ENCODE measurements at regions not wholly inside any gene's neighbourhood (a gene's known extent, or its start where the extent isn't known, plus 50 kb on each side); places are given as distances from the start of the nearest gene placed in this dataset.
"Not testable (repeated sequence)": the region's sequence is repeated elsewhere in the genome, so short reads cannot be mapped to it uniquely, and the experiment has no call there.

DNA sequence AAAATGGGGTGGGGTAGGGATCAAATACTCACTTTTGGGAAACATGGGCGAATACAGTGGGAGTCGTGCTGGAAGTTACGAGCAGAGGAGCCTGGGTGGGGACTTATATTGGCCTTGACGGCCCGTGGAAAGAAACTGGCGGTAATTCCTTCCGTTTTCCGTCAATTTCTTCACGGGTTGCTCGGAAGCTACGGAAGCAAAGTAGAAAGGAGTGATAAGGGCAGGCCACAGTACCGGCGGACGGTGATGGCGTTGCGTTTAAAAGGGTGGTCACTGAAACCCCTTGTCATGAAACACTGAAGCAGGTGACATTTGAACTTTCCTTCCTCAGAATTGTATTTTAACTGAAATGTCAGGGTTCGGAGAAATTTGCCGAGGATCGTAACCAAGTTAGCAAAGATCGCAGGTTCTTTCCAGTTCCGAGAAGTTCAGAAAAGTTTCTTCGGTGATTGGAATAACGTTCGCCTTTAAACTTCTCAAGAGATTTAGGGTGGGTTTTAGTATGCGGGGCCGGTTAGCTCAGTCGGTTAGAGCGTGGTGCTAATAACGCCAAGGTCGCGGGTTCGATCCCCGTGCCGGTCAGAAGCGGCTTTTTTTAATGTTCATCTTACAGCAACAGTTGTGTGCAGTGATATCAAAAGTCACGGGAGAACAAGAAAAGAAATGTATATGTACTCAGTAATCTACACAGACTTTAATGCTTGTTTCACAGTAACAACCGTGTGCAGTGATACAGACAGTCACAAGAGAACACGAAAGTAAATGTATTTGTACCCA lies 482.5 kb downstream of the PRIM2 start:
- H3K27ac Mint-ChIP-seq (ENCODE audit: low read depth, unreplicated experiment); DNase-seq (ENCODE audit: unreplicated experiment); H3K4me1 Mint-ChIP-seq (ENCODE audit: insufficient read depth, unreplicated experiment); H3K9me3 Mint-ChIP-seq (ENCODE audit: unreplicated experiment); CTCF ChIA-PET; H3K36me3 Mint-ChIP-seq (ENCODE audit: insufficient read depth, unreplicated experiment); POLR2A ChIA-PET; BruUV-seq (replicated peaks); H3K4me3 Mint-ChIP-seq (ENCODE audit: unreplicated experiment); intact Hi-C loops (cut with micrococcal nuclease): not testable (repeated sequence)
- H3K27me3 Mint-ChIP-seq (ENCODE audit: insufficient read depth, unreplicated experiment) = peaks cover 12% of the 10 kb centered on the region

DNA sequence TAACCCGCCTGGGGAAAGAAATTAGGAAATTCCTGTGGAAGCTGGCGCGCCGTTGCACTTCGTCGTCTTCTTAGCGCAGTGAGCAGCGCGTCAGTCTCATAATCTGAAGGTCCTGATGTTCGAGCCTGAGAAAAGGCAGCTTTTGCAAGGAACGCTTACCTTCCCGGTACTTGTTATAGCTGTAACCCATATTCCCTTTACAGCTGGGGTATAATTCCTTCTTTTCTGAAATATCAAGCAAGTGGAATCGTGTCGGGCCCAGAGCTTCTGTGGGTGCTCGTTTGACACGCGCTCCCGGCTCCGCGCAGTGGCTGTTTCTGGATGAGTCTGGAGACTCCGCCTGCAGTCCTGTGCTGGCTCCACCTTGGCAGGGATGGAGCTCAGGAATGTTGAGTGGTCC lies 491.2 kb downstream of the PRIM2 start:
- DNase-seq (ENCODE audit: unreplicated experiment); H3K27ac Mint-ChIP-seq (ENCODE audit: low read depth, unreplicated experiment); intact Hi-C loops (cut with micrococcal nuclease); BruUV-seq (replicated peaks); CTCF ChIA-PET; H3K36me3 Mint-ChIP-seq (ENCODE audit: insufficient read depth, unreplicated experiment); H3K4me1 Mint-ChIP-seq (ENCODE audit: insufficient read depth, unreplicated experiment); POLR2A ChIA-PET; H3K9me3 Mint-ChIP-seq (ENCODE audit: unreplicated experiment); H3K4me3 Mint-ChIP-seq (ENCODE audit: unreplicated experiment): not testable (repeated sequence)
- peaks cover 69% of the 10 kb centered on the region for H3K27me3 Mint-ChIP-seq (ENCODE audit: insufficient read depth, unreplicated experiment)

DNA sequence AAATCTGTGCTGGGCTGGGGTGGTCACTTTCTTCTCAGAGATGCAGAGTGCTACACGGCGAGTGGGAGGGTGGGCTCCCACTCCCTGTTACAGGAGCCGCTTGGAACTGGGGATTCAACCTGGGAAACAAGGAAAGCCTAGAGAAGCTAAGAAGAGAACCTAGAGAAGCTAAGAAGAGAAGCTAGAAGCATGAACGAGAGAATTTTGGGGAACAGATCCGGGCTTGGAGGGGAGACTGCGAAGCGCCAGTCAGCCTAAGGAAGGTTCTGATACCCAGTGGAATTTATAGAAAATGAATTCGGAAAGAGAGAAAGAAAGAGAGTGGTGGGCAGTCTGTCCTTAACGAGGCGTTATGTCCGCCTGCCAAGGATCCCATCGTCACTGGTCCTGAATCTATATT lies 492.0 kb downstream of the PRIM2 start:
- POLR2A ChIA-PET; H3K27ac Mint-ChIP-seq (ENCODE audit: low read depth, unreplicated experiment); H3K36me3 Mint-ChIP-seq (ENCODE audit: insufficient read depth, unreplicated experiment); intact Hi-C loops (cut with micrococcal nuclease); DNase-seq (ENCODE audit: unreplicated experiment); BruUV-seq (replicated peaks); H3K9me3 Mint-ChIP-seq (ENCODE audit: unreplicated experiment); H3K4me1 Mint-ChIP-seq (ENCODE audit: insufficient read depth, unreplicated experiment); H3K4me3 Mint-ChIP-seq (ENCODE audit: unreplicated experiment); CTCF ChIA-PET: not testable (repeated sequence)
- peaks cover 73% of the 10 kb centered on the region for H3K27me3 Mint-ChIP-seq (ENCODE audit: insufficient read depth, unreplicated experiment)

DNA sequence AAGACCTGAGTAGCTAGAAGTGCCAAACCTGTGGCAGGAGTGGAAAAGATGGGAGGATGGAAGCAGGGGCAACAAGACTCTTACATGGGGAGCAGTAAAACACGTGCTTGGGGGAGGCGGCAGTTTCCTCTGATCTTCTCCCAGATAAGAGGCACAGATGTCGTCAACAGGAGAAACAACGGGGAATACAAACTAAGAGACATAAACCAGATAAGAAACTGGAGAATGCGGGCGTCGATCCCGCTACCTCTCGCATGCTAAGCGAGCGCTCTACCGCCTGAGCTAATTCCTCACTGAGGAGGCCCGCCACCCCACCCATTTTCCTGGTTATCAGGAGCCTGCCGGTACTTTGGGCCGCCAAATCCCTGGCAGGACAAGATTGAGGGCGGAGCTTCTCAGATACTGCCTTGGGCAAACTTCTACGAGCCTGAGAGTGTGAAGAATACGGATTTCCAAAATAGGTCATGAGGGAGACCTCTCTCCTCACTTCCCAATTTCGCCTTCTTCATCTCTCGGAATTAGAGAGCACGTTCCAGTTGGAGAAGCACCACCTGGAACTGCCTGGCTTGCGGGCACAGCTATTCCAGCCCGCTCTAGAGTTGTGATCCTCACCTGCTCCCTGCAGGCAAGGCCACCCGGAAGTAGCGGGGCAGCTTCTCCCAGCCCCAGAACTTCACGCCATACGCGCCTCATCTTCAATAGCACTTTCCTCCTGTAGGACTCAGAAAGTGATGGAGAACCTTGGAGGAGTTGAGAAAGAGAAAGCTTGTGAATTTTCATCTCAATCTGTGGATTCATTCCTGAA lies 496.0 kb downstream of the PRIM2 start:
- POLR2A ChIA-PET; H3K36me3 Mint-ChIP-seq (ENCODE audit: insufficient read depth, unreplicated experiment); BruUV-seq (replicated peaks); H3K4me3 Mint-ChIP-seq (ENCODE audit: unreplicated experiment); intact Hi-C loops (cut with micrococcal nuclease); H3K4me1 Mint-ChIP-seq (ENCODE audit: insufficient read depth, unreplicated experiment); CTCF ChIA-PET; H3K27ac Mint-ChIP-seq (ENCODE audit: low read depth, unreplicated experiment); DNase-seq (ENCODE audit: unreplicated experiment); H3K9me3 Mint-ChIP-seq (ENCODE audit: unreplicated experiment): not testable (repeated sequence)
- H3K27me3 Mint-ChIP-seq (ENCODE audit: insufficient read depth, unreplicated experiment) = peaks cover 63% of the 10 kb centered on the region

DNA sequence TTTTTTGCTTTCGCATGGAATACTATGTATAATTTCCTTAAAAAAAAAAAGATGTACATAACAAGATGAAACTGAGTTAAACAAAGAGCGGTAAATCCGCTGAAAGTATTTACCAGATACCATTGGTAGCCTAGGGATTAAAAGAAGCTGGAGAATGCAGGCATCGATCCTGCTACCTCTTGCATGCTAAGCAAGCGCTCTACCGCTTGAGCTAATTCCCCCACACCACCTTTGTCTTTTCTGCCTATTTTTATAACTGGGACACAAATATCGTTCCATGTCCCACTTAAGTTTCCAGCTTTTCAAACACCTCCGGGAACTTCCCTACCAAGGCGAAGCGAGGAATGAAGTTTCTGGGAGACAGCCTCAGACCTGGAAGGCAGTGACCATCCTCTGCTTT lies 498.4 kb downstream of the PRIM2 start:
- H3K27me3 Mint-ChIP-seq (ENCODE audit: insufficient read depth, unreplicated experiment) = peaks cover 41% of the 10 kb centered on the region
- DNase-seq (ENCODE audit: unreplicated experiment); intact Hi-C loops (cut with micrococcal nuclease); H3K4me1 Mint-ChIP-seq (ENCODE audit: insufficient read depth, unreplicated experiment); BruUV-seq (replicated peaks); POLR2A ChIA-PET; CTCF ChIA-PET; H3K4me3 Mint-ChIP-seq (ENCODE audit: unreplicated experiment); H3K9me3 Mint-ChIP-seq (ENCODE audit: unreplicated experiment); H3K27ac Mint-ChIP-seq (ENCODE audit: low read depth, unreplicated experiment); H3K36me3 Mint-ChIP-seq (ENCODE audit: insufficient read depth, unreplicated experiment): not testable (repeated sequence)

DNA sequence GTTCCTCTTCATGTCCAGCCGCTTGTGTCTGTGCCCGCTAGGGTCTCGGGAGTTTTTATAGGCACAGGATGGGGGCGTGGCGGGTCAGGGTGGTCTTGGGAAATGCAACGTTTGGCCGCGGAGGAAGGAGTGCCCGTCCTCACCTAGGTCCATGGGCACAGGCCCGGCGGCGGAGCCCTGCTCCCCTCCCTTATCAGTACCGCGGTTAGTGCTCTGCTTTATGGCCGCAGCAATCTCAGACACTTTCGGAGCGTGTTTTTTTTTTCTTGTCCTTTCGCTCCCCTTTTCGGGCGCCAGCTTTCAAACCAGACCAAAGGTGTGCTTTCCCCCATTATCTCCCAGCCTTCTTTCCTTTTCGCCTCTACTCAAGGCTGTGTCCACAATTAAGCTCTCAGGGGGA lies 503.9 kb downstream of the PRIM2 start:
- H3K27ac Mint-ChIP-seq (ENCODE audit: low read depth, unreplicated experiment); H3K4me1 Mint-ChIP-seq (ENCODE audit: insufficient read depth, unreplicated experiment); H3K4me3 Mint-ChIP-seq (ENCODE audit: unreplicated experiment); H3K9me3 Mint-ChIP-seq (ENCODE audit: unreplicated experiment); intact Hi-C loops (cut with micrococcal nuclease); H3K36me3 Mint-ChIP-seq (ENCODE audit: insufficient read depth, unreplicated experiment); CTCF ChIA-PET; POLR2A ChIA-PET; DNase-seq (ENCODE audit: unreplicated experiment); BruUV-seq (replicated peaks): not testable (repeated sequence)
- H3K27me3 Mint-ChIP-seq (ENCODE audit: insufficient read depth, unreplicated experiment) = peaks cover 24% of the 10 kb centered on the region

DNA sequence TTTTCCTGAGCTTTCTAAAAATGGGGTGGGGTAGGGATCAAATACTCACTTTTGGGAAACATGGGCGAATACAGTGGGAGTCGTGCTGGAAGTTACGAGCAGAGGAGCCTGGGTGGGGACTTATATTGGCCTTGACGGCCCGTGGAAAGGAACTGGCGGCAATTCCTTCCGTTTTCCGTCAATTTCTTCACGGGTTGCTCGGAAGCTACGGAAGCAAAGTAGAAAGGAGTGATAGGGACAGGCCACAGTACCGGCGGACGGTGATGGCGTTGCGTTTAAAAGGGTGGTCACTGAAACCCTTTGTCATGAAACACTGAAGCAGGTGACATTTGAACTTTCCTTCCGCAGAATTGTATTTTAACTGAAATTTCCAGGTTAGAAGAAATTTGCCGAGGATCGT lies 505.0 kb downstream of the PRIM2 start:
- H3K9me3 Mint-ChIP-seq (ENCODE audit: unreplicated experiment); H3K36me3 Mint-ChIP-seq (ENCODE audit: insufficient read depth, unreplicated experiment); H3K4me1 Mint-ChIP-seq (ENCODE audit: insufficient read depth, unreplicated experiment); BruUV-seq (replicated peaks); H3K4me3 Mint-ChIP-seq (ENCODE audit: unreplicated experiment); CTCF ChIA-PET; intact Hi-C loops (cut with micrococcal nuclease); DNase-seq (ENCODE audit: unreplicated experiment); POLR2A ChIA-PET; H3K27ac Mint-ChIP-seq (ENCODE audit: low read depth, unreplicated experiment): not testable (repeated sequence)
- H3K27me3 Mint-ChIP-seq (ENCODE audit: insufficient read depth, unreplicated experiment) = peaks cover 26% of the 10 kb centered on the region
